ENCODE measurements at regions not wholly inside any gene's neighbourhood (a gene's known extent, or its start where the extent isn't known, plus 50 kb on each side); places are given as distances from the start of the nearest gene placed in this dataset.
A peak's percentile ranks its signal among the peaks of the same experiment; 100 is the strongest.

DNA sequence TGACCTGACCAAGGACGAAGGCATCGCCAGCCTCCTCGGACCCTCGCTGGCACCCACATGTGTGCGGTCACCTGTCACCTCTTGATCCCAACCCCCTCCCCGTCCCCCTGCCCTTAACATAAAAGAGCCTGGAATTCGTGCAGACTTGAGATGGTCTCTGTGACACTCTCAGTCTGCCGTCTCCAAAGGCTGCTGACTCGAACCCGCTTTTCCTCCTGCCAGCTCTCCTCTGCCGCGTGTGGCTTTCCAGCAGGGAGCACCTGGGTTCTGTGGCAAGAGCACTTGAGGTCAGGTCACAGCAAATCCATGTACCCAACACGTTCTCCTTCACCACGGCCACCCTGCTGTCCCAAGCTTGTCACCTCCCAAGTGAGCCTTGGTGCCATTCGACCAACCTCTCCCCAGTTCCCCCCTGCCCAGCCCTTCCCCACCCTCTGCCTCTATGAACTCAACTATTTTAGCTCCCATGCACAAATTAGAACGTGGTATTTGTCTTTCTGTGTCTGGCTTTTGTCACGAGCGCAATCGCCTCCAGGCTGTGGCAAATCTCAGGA, 207.6 kb downstream of the BRD1 start:
- peaks cover 0 to 11% (median 0%) of the 10 kb centered on the region in 6 donors for H3K4me1 ChIP-seq
- TF ChIP-seq POLR2AphosphoS5 (IDR thresholded peaks at IDR 0.05): no peak
- TF ChIP-seq POLR2A (IDR thresholded peaks at IDR 0.05): no peak
- TF ChIP-seq CTCF (IDR thresholded peaks at IDR 0.05 in 8 of 11, conservative IDR thresholded peaks at IDR 0.05 in 3 of 11): no peak
- H3K36me3 ChIP-seq: peaks cover 0 to 73% (median 0%) of the 10 kb centered on the region in 6 donors
- no peak overlapping the region for H3K4me3 ChIP-seq
- 79 to 91% (median 87%) methylated on average over 19 of the region's 19 CpGs for WGBS, 5 donors
- no peaks in the 10 kb centered on the region for H3K27me3 ChIP-seq (replicated peaks in 1 of 7)
- intact Hi-C loops (cut with DNase I; ENCODE audit: low total_unique reads): no loop called here
- peak; percentile 51 for DNase-seq
- H3K27ac ChIP-seq: no peak overlapping the region
- peaks cover 0 to 15% (median 0%) of the 10 kb centered on the region in 8 donors for H3K9me3 ChIP-seq

DNA sequence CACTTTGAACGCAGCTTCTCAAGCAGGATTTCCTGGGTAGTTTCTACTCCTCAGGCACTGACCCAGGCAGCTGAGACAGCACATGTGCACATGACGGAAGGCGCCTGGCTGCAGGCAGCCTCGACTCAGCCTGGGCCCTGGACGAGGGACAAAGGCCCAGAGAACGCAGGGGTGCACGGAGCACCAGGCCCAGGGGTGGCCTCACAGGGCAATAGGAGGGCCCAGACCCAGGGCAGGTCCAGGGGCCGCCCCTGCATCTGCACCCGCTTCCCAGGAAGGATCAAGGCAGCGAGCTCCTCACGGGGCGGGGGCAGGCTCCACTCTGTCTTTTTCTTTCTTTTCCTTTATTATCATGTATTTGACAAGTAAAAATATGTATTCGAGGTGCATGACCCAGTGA, 208.4 kb downstream of the BRD1 start:
- peak; percentile 71 for DNase-seq
- H3K4me3 ChIP-seq: no peak overlapping the region
- H3K27me3 ChIP-seq (replicated peaks in 1 of 7): no peaks in the 10 kb centered on the region
- intact Hi-C loops (cut with DNase I; ENCODE audit: low total_unique reads): no loop called here
- H3K9me3 ChIP-seq: peaks cover 0 to 19% (median 0%) of the 10 kb centered on the region in 8 donors
- H3K27ac ChIP-seq: no peak overlapping the region
- WGBS, 5 donors: 83 to 95% (median 89%) methylated on average over 10 to 13 of the region's 13 CpGs
- peaks cover 0 to 11% (median 0%) of the 10 kb centered on the region in 6 donors for H3K4me1 ChIP-seq
- TF ChIP-seq CTCF (IDR thresholded peaks at IDR 0.05 in 8 of 11, conservative IDR thresholded peaks at IDR 0.05 in 3 of 11) (no peak), POLR2AphosphoS5 (IDR thresholded peaks at IDR 0.05) (no peak), POLR2A (IDR thresholded peaks at IDR 0.05) (no peak)
- H3K36me3 ChIP-seq: peaks cover 0 to 73% (median 0%) of the 10 kb centered on the region in 6 donors

- Histone ChIP-seq H3K27ac (no peak overlapping the region), H3K9me3 (peaks cover 0 to 26% (median 3%) of the 10 kb centered on the region in 8 donors), H3K27me3 (replicated peaks in 1 of 7) (no peaks in the 10 kb centered on the region), H3K36me3 (peaks cover 0 to 72% (median 0%) of the 10 kb centered on the region in 6 donors), H3K4me3 (no peak overlapping the region), H3K4me1 (peaks cover 0 to 11% (median 0%) of the 10 kb centered on the region in 6 donors)
- peak; percentile 64 for DNase-seq
- TF ChIP-seq CTCF (IDR thresholded peaks at IDR 0.05 in 8 of 11, conservative IDR thresholded peaks at IDR 0.05 in 3 of 11): no peak
- no peak for TF ChIP-seq POLR2A (IDR thresholded peaks at IDR 0.05)
- no peak for TF ChIP-seq POLR2AphosphoS5 (IDR thresholded peaks at IDR 0.05)
- 82 to 87% (median 85%) methylated on average over 8 of the region's 8 CpGs for WGBS, 5 donors
- intact Hi-C loops (cut with DNase I; ENCODE audit: low total_unique reads): no loop called here
Measured at GRCh38 chr22:49618677-49618953, 209.1 kb downstream of the BRD1 start.

DNA sequence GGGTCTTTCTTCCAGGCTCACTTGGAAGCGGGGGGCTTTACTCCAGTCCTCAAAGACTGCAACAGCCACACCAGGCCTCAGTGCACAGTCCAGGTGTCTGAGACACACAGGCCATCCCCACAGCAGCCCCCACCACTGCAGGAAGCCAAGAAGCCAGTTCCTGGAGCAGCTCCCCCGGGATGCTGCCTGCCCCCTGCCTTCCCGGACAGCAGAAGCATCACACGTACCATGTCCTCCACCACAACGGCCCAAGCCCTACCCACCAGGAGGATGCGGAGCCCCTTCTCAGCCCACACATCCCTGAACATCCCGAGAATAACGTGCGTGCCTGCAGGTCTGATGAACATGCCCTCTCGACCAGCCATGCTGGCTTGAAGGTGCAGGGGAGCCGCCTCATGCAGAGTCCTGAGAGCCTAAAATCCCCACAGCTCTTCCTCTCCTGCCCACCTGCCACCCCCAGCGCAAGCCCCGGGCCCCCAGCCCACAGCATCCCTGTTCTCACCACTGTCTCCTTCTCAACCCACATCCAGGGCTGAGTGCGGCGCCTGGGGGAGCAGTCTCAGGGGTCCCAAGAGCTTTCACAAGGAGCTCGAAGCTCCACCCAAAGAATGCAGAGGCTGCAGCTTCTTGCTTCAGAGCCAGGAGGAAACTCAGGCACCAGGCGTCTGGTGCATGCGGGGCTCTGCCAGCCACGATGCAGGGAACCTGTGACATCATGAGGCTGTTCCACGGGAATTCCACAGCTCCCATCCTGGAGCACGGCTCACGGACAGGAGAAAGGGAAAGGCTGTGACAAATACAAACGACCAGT, 209.6 kb downstream of the BRD1 start:
- peaks cover 0 to 31% (median 8%) of the 10 kb centered on the region in 8 donors for H3K9me3 ChIP-seq
- peaks cover 0 to 11% (median 0%) of the 10 kb centered on the region in 6 donors for H3K4me1 ChIP-seq
- intact Hi-C loops (cut with DNase I; ENCODE audit: low total_unique reads): no loop called here
- no peak for TF ChIP-seq POLR2A (IDR thresholded peaks at IDR 0.05)
- peak in 1 of 3 donors; percentile 6 for TF ChIP-seq POLR2AphosphoS5 (IDR thresholded peaks at IDR 0.05)
- DNase-seq: peak; percentile 54
- H3K27ac ChIP-seq: no peak overlapping the region
- H3K27me3 ChIP-seq (replicated peaks in 1 of 7): no peaks in the 10 kb centered on the region
- H3K4me3 ChIP-seq: no peak overlapping the region
- 76 to 86% (median 81%) methylated on average over 19 to 23 of the region's 23 CpGs for WGBS, 5 donors
- peaks cover 0 to 71% (median 0%) of the 10 kb centered on the region in 6 donors for H3K36me3 ChIP-seq

All from spleen (tissue), 11 donors.